ENCODE measurements at regions not wholly inside any gene's neighbourhood (a gene's known extent, or its start where the extent isn't known, plus 50 kb on each side); places are given as distances from the start of the nearest gene placed in this dataset.
A peak's percentile ranks its signal among the peaks of the same experiment; 100 is the strongest.
"Not testable (repeated sequence)": the region's sequence is repeated elsewhere in the genome, so short reads cannot be mapped to it uniquely, and the experiment has no call there.

GRCh38 chr5:116872986-116873385 is 298.4 kb upstream of the SEMA6A start:
- Histone ChIP-seq H3K36me3 (ENCODE audit: insufficient read depth, insufficient read length, low read length) (no peaks in the 10 kb centered on the region), H3K9me3 (ENCODE audit: insufficient read depth, low read length) (peaks cover 22% of the 10 kb centered on the region), H3K4me3 (ENCODE audit: insufficient read length, low read depth) (no peak overlapping the region), H3K4me1 (ENCODE audit: insufficient read depth, insufficient read length) (no peaks in the 10 kb centered on the region), H3K27me3 (ENCODE audit: insufficient read depth, insufficient read length) (no peaks in the 10 kb centered on the region), H3K9ac (ENCODE audit: insufficient read length, low read depth) (no peak overlapping the region)
- no peak for DNase-seq (ENCODE audit: low read depth, low spot score)
- TF ChIP-seq ZNF274 (IDR thresholded peaks at IDR 0.05; ENCODE audit: low read depth, low read length) (no peak), SUZ12 (IDR thresholded peaks at IDR 0.05; ENCODE audit: extremely low read depth, insufficient read depth, insufficient read length) (no peak), YY1 (IDR thresholded peaks at IDR 0.05; ENCODE audit: insufficient read depth, insufficient read length) (no peak)

DNA sequence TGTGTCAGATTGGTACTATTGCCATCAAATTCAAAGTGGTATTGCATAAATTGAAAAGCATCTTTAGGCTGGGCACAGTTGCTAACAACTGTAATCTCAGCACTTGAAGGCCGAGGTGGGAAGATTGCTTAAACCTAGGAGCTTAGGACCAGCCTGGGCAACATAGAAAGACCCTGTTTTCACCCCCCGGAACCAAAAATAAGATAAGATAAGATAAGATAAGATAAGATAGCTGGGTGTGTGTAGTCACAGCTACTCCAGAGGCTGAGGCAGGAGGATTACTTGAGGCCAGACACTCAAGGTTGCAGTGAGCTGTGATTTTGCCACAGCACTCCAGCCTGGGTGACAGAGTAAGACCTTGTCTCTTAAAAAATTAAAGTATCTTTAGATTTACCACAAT is 297.9 kb upstream of the SEMA6A start:
- Histone ChIP-seq H3K9ac (ENCODE audit: insufficient read length, low read depth) (no peak overlapping the region), H3K9me3 (ENCODE audit: insufficient read depth, low read length) (peaks cover 26% of the 10 kb centered on the region), H3K4me3 (ENCODE audit: insufficient read length, low read depth) (no peak overlapping the region), H3K4me1 (ENCODE audit: insufficient read depth, insufficient read length) (no peaks in the 10 kb centered on the region), H3K36me3 (ENCODE audit: insufficient read depth, insufficient read length, low read length) (no peaks in the 10 kb centered on the region), H3K27me3 (ENCODE audit: insufficient read depth, insufficient read length) (no peaks in the 10 kb centered on the region)
- TF ChIP-seq SUZ12 (IDR thresholded peaks at IDR 0.05; ENCODE audit: extremely low read depth, insufficient read depth, insufficient read length), result no peak
- no peak for TF ChIP-seq YY1 (IDR thresholded peaks at IDR 0.05; ENCODE audit: insufficient read depth, insufficient read length)
- no peak for TF ChIP-seq ZNF274 (IDR thresholded peaks at IDR 0.05; ENCODE audit: low read depth, low read length)
- DNase-seq (ENCODE audit: low read depth, low spot score), result no peak

DNA sequence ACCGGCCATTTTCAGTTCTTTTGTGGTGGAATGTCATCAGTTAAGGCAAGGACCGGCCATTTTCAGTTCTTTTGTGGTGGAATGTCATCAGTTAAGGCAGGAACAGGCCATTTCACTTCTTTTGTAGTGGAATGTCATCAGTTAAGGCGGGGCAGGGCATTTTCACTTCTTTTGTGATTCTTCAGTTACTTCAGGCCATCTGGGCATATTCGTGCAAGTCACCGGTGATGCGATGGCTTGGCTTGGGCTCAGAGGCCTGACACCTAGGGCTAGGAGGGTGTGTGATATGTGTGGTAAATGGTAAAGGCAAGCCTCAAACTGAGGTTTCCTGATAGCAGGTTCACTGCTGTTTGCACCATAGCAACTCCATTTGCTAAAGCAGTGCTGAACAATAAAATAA is 293.2 kb upstream of the SEMA6A start:
- not testable (repeated sequence) for H3K4me3 ChIP-seq (ENCODE audit: insufficient read length, low read depth); DNase-seq (ENCODE audit: low read depth, low spot score)

DNA sequence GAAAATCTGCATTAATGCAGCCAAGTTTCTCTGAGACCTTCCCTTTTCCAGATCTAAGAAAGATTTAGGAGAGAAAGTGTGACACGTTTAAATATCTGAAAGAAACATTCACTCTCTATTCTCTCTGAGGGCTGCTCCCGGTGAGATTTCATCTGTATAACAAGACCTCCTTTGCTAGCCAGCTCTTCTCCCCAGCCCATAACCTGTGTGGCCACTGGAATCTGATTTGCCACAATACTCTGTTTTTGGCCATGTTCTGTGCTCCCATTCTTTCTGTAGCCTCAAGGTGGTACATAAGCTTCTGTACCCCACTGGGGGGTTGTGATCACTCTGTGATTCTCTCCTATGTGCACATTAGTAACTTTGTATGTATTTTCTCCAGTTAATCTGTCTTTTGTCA is 291.0 kb upstream of the SEMA6A start:
- TF ChIP-seq SUZ12 (IDR thresholded peaks at IDR 0.05; ENCODE audit: extremely low read depth, insufficient read depth, insufficient read length), result no peak
- no peak for TF ChIP-seq ZNF274 (IDR thresholded peaks at IDR 0.05; ENCODE audit: low read depth, low read length)
- TF ChIP-seq YY1 (IDR thresholded peaks at IDR 0.05; ENCODE audit: insufficient read depth, insufficient read length), result no peak
- peak; percentile 30 for DNase-seq (ENCODE audit: low read depth, low spot score)
- Histone ChIP-seq H3K4me1 (ENCODE audit: insufficient read depth, insufficient read length) (peaks cover 4% of the 10 kb centered on the region), H3K9ac (ENCODE audit: insufficient read length, low read depth) (peak overlapping the region; percentile 3), H3K36me3 (ENCODE audit: insufficient read depth, insufficient read length, low read length) (no peaks in the 10 kb centered on the region), H3K9me3 (ENCODE audit: insufficient read depth, low read length) (peaks cover 26% of the 10 kb centered on the region), H3K27me3 (ENCODE audit: insufficient read depth, insufficient read length) (no peaks in the 10 kb centered on the region), H3K4me3 (ENCODE audit: insufficient read length, low read depth) (no peak overlapping the region)

More for the DNA sequence above, 293.2 kb upstream of the SEMA6A start:
- H3K36me3 ChIP-seq (ENCODE audit: insufficient read depth, insufficient read length, low read length); H3K4me1 ChIP-seq (ENCODE audit: insufficient read depth, insufficient read length); H3K27me3 ChIP-seq (ENCODE audit: insufficient read depth, insufficient read length); H3K9ac ChIP-seq (ENCODE audit: insufficient read length, low read depth): not testable (repeated sequence)
- peaks cover 26% of the 10 kb centered on the region for H3K9me3 ChIP-seq (ENCODE audit: insufficient read depth, low read length)

- H3K36me3 ChIP-seq (ENCODE audit: insufficient read depth, insufficient read length, low read length), result no peaks in the 10 kb centered on the region
- H3K4me1 ChIP-seq (ENCODE audit: insufficient read depth, insufficient read length), result peaks cover 4% of the 10 kb centered on the region
- no peaks in the 10 kb centered on the region for H3K27me3 ChIP-seq (ENCODE audit: insufficient read depth, insufficient read length)
- H3K9me3 ChIP-seq (ENCODE audit: insufficient read depth, low read length), result peaks cover 22% of the 10 kb centered on the region
- peak; percentile 22 for DNase-seq (ENCODE audit: low read depth, low spot score)
- H3K4me3 ChIP-seq (ENCODE audit: insufficient read length, low read depth), result no peak overlapping the region
- H3K9ac ChIP-seq (ENCODE audit: insufficient read length, low read depth), result peak overlapping the region; percentile 26
- TF ChIP-seq ZNF274 (IDR thresholded peaks at IDR 0.05; ENCODE audit: low read depth, low read length) (no peak), YY1 (IDR thresholded peaks at IDR 0.05; ENCODE audit: insufficient read depth, insufficient read length) (no peak), SUZ12 (IDR thresholded peaks at IDR 0.05; ENCODE audit: extremely low read depth, insufficient read depth, insufficient read length) (no peak)
Measured at GRCh38 chr5:116864838-116865190, 290.2 kb upstream of the SEMA6A start.

- Histone ChIP-seq H3K4me3 (ENCODE audit: insufficient read length, low read depth) (no peak overlapping the region), H3K9ac (ENCODE audit: insufficient read length, low read depth) (peak overlapping the region; percentile 71), H3K4me1 (ENCODE audit: insufficient read depth, insufficient read length) (peaks cover 4% of the 10 kb centered on the region), H3K9me3 (ENCODE audit: insufficient read depth, low read length) (peaks cover 17% of the 10 kb centered on the region), H3K36me3 (ENCODE audit: insufficient read depth, insufficient read length, low read length) (no peaks in the 10 kb centered on the region), H3K27me3 (ENCODE audit: insufficient read depth, insufficient read length) (no peaks in the 10 kb centered on the region)
- no peak for TF ChIP-seq SUZ12 (IDR thresholded peaks at IDR 0.05; ENCODE audit: extremely low read depth, insufficient read depth, insufficient read length)
- TF ChIP-seq YY1 (IDR thresholded peaks at IDR 0.05; ENCODE audit: insufficient read depth, insufficient read length), result no peak
- TF ChIP-seq ZNF274 (IDR thresholded peaks at IDR 0.05; ENCODE audit: low read depth, low read length), result no peak
- peak; percentile 95 for DNase-seq (ENCODE audit: low read depth, low spot score)
Measured at GRCh38 chr5:116864157-116864837, 289.7 kb upstream of the SEMA6A start.

- H3K4me3 ChIP-seq (ENCODE audit: insufficient read length, low read depth), result no peak overlapping the region
- peak overlapping the region; percentile 3 for H3K9ac ChIP-seq (ENCODE audit: insufficient read length, low read depth)
- peaks cover 4% of the 10 kb centered on the region for H3K4me1 ChIP-seq (ENCODE audit: insufficient read depth, insufficient read length)
- no peaks in the 10 kb centered on the region for H3K36me3 ChIP-seq (ENCODE audit: insufficient read depth, insufficient read length, low read length)
- TF ChIP-seq YY1 (IDR thresholded peaks at IDR 0.05; ENCODE audit: insufficient read depth, insufficient read length) (no peak), ZNF274 (IDR thresholded peaks at IDR 0.05; ENCODE audit: low read depth, low read length) (no peak), SUZ12 (IDR thresholded peaks at IDR 0.05; ENCODE audit: extremely low read depth, insufficient read depth, insufficient read length) (no peak)
- H3K27me3 ChIP-seq (ENCODE audit: insufficient read depth, insufficient read length), result no peaks in the 10 kb centered on the region
- peaks cover 2% of the 10 kb centered on the region for H3K9me3 ChIP-seq (ENCODE audit: insufficient read depth, low read length)
- no peak for DNase-seq (ENCODE audit: low read depth, low spot score)
Measured at GRCh38 chr5:116862632-116863455, 288.2 kb upstream of the SEMA6A start.

All from NT2/D1 (cell line).